Stomach smooth muscle (tissue), 2 donors: ENCODE measurements at regions not wholly inside any gene's neighbourhood (a gene's known extent, or its start where the extent isn't known, plus 50 kb on each side); places are given as distances from the start of the nearest gene placed in this dataset.

Experiments used
- H3K27ac ChIP-seq: one replicate; pipeline ENCODE4 v1.7.0; 2013; ENCODE audit warnings: mild to moderate bottlenecking, low read length, inconsistent platforms
- H3K27me3 ChIP-seq, 2 donors: one replicate each; pipeline ENCODE4 v1.7.0; 2013; ENCODE audit warnings: low read length in 2 of 2; ENCODE audit not compliant: insufficient read depth in 2 of 2, control insufficient read depth in 1 of 2
- H3K36me3 ChIP-seq, 2 donors: one replicate each; pipeline ENCODE4 v1.7.0; 2013; ENCODE audit warnings: low read length in 2 of 2; ENCODE audit not compliant: control insufficient read depth in 2 of 2, insufficient read depth in 2 of 2
- H3K4me1 ChIP-seq: one replicate; pipeline ENCODE4 v1.7.0; 2013; ENCODE audit warnings: low read length; ENCODE audit not compliant: control insufficient read depth, insufficient read depth
- H3K4me3 ChIP-seq, 2 donors: one replicate each; pipeline ENCODE4 v1.7.0; 2013; ENCODE audit warnings: low read length in 2 of 2
- H3K9ac ChIP-seq, 2 donors: one replicate each; pipeline ENCODE4 v1.7.0; 2013; ENCODE audit warnings: low read length in 2 of 2, mild to moderate bottlenecking in 1 of 2
- H3K9me3 ChIP-seq, 2 donors: one replicate each; pipeline ENCODE4 v1.7.0; 2013; ENCODE audit warnings: low read length in 2 of 2; ENCODE audit not compliant: control insufficient read depth in 2 of 2
- donor health status: healthy.
- donor health status: Pancreatic carcinoma.

- Histone ChIP-seq H3K27ac (no peak overlapping the region), H3K4me3 (no peak overlapping the region), H3K9me3 (no peaks in the 10 kb centered on the region), H3K36me3 (no peaks in the 10 kb centered on the region), H3K9ac (no peak overlapping the region), H3K27me3 (no peaks in the 10 kb centered on the region), H3K4me1 (no peaks in the 10 kb centered on the region)
Measured at GRCh38 chr10:111200505-111201186, 123.8 kb downstream of the ADRA2A start.

GRCh38 chr10:111203615-111204014, 126.8 kb downstream of the ADRA2A start:
- no peak overlapping the region for H3K9ac ChIP-seq
- H3K4me3 ChIP-seq, result no peak overlapping the region
- H3K27ac ChIP-seq, result no peak overlapping the region
- no peaks in the 10 kb centered on the region for H3K9me3 ChIP-seq
- H3K36me3 ChIP-seq, result no peaks in the 10 kb centered on the region
- H3K4me1 ChIP-seq, result peaks cover 2% of the 10 kb centered on the region
- no peaks in the 10 kb centered on the region for H3K27me3 ChIP-seq

- Histone ChIP-seq H3K9ac (no peak overlapping the region), H3K27ac (no peak overlapping the region), H3K36me3 (no peaks in the 10 kb centered on the region), H3K4me3 (no peak overlapping the region), H3K27me3 (no peaks in the 10 kb centered on the region), H3K9me3 (no peaks in the 10 kb centered on the region), H3K4me1 (peaks cover 2% of the 10 kb centered on the region)
Measured at GRCh38 chr10:111204838-111205237, 128.0 kb downstream of the ADRA2A start.

- H3K9ac ChIP-seq, result no peak overlapping the region
- H3K4me3 ChIP-seq, result no peak overlapping the region
- no peak overlapping the region for H3K27ac ChIP-seq
- no peaks in the 10 kb centered on the region for H3K27me3 ChIP-seq
- no peaks in the 10 kb centered on the region for H3K36me3 ChIP-seq
- no peaks in the 10 kb centered on the region for H3K9me3 ChIP-seq
- H3K4me1 ChIP-seq, result peaks cover 2% of the 10 kb centered on the region
Measured at GRCh38 chr10:111206521-111206920, 129.7 kb downstream of the ADRA2A start.

DNA sequence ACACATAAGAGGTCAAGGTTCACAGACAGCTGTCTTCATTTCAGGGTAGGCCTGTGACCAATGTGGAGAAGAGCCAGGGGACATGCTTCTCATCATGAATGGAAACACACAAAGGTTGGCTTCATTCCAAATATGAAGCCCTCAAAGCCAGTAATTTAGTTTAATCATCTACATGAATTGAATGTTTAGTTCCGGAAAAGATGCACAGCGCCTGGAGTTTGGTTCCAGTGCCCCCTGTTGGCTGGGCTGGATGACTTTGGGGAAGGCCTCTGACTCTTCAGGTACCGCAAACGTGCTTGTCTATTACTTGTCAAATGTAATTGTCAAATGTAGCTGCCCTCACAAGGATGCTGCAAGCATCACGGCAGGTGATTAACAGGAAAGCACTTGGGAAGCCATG, 130.7 kb downstream of the ADRA2A start:
- Histone ChIP-seq H3K9me3 (no peaks in the 10 kb centered on the region), H3K9ac (no peak overlapping the region), H3K27me3 (no peaks in the 10 kb centered on the region), H3K4me3 (no peak overlapping the region), H3K36me3 (no peaks in the 10 kb centered on the region), H3K4me1 (peaks cover 2% of the 10 kb centered on the region), H3K27ac (no peak overlapping the region)

DNA sequence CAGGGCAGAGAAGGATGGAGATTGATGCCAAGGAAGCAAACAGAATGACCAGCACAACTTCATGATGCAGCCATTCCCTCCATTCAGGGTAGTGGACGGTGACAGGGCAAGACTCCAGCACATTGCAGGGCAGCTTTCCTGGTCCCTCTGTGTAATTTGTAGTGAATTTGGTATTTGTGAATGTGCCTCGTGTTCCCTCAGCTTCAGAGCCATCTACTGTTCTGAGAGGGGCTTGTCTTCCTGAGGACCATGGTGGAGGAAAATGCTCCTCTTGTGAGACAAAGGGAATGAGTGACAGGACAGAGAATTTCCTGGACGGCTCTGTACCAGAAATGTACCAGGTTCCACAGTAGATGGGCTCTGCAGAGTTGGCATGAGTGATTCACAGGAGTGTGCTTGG, 132.1 kb downstream of the ADRA2A start:
- Histone ChIP-seq H3K4me1 (peaks cover 2% of the 10 kb centered on the region), H3K9me3 (no peaks in the 10 kb centered on the region), H3K27ac (no peak overlapping the region), H3K27me3 (no peaks in the 10 kb centered on the region), H3K36me3 (no peaks in the 10 kb centered on the region), H3K4me3 (no peak overlapping the region), H3K9ac (no peak overlapping the region)

GRCh38 chr10:111209692-111210091, 132.9 kb downstream of the ADRA2A start:
- H3K9me3 ChIP-seq, result no peaks in the 10 kb centered on the region

GRCh38 chr10:111211241-111211640, 134.4 kb downstream of the ADRA2A start:
- Histone ChIP-seq H3K9me3 (no peaks in the 10 kb centered on the region), H3K36me3 (no peaks in the 10 kb centered on the region), H3K4me3 (no peak overlapping the region), H3K27me3 (no peaks in the 10 kb centered on the region), H3K9ac (no peak overlapping the region), H3K27ac (no peak overlapping the region), H3K4me1 (peaks cover 2% of the 10 kb centered on the region)

More at GRCh38 chr10:111209692-111210091, 132.9 kb downstream of the ADRA2A start:
- Histone ChIP-seq H3K4me1 (peaks cover 2% of the 10 kb centered on the region), H3K9ac (no peak overlapping the region), H3K27me3 (no peaks in the 10 kb centered on the region), H3K4me3 (no peak overlapping the region), H3K27ac (no peak overlapping the region), H3K36me3 (no peaks in the 10 kb centered on the region)

GRCh38 chr10:111211706-111212105, 134.9 kb downstream of the ADRA2A start:
- H3K27ac ChIP-seq, result no peak overlapping the region
- H3K27me3 ChIP-seq, result no peaks in the 10 kb centered on the region
- no peak overlapping the region for H3K9ac ChIP-seq
- peaks cover 2% of the 10 kb centered on the region for H3K4me1 ChIP-seq
- no peaks in the 10 kb centered on the region for H3K36me3 ChIP-seq
- H3K9me3 ChIP-seq, result no peaks in the 10 kb centered on the region
- no peak overlapping the region for H3K4me3 ChIP-seq

DNA sequence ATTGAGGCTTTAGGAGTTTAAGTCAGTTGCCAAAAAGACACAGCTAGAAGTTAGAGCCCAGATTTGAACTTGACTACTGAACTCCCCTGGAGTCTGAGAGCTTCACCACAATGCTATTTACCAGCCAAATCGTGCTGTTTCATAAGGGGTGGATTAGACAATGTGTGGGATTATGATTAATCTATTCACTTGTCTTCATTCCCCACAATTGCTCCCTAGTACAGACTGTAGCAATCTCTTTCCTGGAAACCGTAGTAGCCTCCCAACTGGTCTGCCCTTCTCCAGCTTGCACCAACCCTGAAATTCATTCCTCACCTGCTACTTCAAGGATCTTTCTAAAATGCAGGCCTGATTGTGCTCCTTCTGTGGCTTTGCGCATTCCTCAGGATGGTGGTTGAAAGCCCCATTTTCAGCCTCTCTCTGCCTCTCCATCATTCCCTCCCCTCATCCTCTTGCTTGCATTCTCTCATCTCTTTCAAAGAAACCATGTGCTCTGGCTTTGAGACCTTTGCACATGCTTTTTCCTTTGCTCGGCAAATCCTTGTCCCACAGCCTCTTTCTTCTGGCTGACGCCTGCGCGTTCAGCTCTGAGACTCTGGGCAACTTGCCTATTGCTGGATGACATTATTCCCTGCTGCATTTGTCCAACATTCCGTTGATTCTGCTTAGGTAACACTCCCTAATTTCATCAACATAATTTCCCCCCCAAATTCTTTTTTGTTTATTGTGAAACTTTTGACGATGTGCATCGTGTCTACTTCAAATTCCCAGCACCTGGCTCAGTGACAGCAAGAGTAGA, 145.1 kb downstream of the ADRA2A start:
- Histone ChIP-seq H3K27ac (no peak overlapping the region), H3K4me1 (no peaks in the 10 kb centered on the region), H3K36me3 (no peaks in the 10 kb centered on the region), H3K9ac (no peak overlapping the region), H3K9me3 (peaks cover 0 to 2% of the 10 kb centered on the region in 2 donors), H3K27me3 (peaks cover 0 to 2% of the 10 kb centered on the region in 2 donors), H3K4me3 (no peak overlapping the region)

DNA sequence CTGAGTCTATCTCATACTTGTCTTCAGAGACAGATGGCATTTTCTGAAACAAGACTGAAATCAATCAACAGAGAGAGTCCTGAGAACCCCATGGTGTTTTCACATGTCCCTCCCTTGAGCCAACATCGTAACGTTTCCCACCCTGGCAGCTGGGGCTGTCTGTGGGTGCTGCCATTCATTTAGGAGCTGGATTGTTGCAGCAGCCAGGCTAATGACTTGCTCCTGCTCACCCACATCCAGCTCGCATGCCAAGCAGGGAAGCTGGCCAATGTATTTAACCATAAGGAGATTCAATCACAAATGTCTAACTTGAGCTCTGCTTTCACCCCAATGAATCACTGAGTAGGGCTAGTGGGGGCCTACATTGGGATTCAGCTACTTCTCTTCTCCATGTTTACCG, 146.1 kb downstream of the ADRA2A start:
- H3K9me3 ChIP-seq, result peaks cover 0 to 2% of the 10 kb centered on the region in 2 donors
- no peak overlapping the region for H3K4me3 ChIP-seq
- H3K36me3 ChIP-seq, result no peaks in the 10 kb centered on the region
- no peaks in the 10 kb centered on the region for H3K4me1 ChIP-seq
- H3K27ac ChIP-seq, result no peak overlapping the region
- peaks cover 0 to 2% of the 10 kb centered on the region in 2 donors for H3K27me3 ChIP-seq
- no peak overlapping the region for H3K9ac ChIP-seq
